ENCODE measurements at regions not wholly inside any gene's neighbourhood (a gene's known extent, or its start where the extent isn't known, plus 50 kb on each side); places are given as distances from the start of the nearest gene placed in this dataset.

GRCh38 chr3:177329854-177330253, 132.6 kb upstream of the TBL1XR1 start:
- DNase-seq (ENCODE audit: low read depth, low spot score) (no peak), FAIRE-seq (no peak)
- Histone ChIP-seq H3K4me3 (replicated peaks in 1 of 3; ENCODE audit: insufficient read depth in 1 of 3, low read depth in 1 of 3, low read length in 3 of 3) (no peak overlapping the region), H3K4me1 (ENCODE audit: control insufficient read depth, extremely low read depth, insufficient read depth, low read length) (no peaks in the 10 kb centered on the region), H3K9me3 (replicated peaks; ENCODE audit: control insufficient read depth, insufficient read depth, low read length) (no peaks in the 10 kb centered on the region), H2AFZ (ENCODE audit: low read depth, low read length) (no peak overlapping the region), H3K36me3 (ENCODE audit: control insufficient read depth in 2 of 2, extremely low read depth in 1 of 2, insufficient read depth in 2 of 2, low read length in 2 of 2) (no peaks in the 10 kb centered on the region), H3K9ac (replicated peaks; ENCODE audit: extremely low read depth, insufficient read depth, low read length) (no peak overlapping the region), H3K4me2 (ENCODE audit: insufficient read depth, low read length) (no peak overlapping the region), H3K27ac (ENCODE audit: insufficient read depth, low read depth, low read length) (no peak overlapping the region), H3K27me3 (ENCODE audit: control insufficient read depth in 2 of 2, insufficient read depth in 2 of 2, low read length in 2 of 2) (no peaks in the 10 kb centered on the region), H4K20me1 (replicated peaks; ENCODE audit: control insufficient read depth, extremely low read depth, insufficient read depth, low read length) (no peaks in the 10 kb centered on the region), H3K9me1 (replicated peaks; ENCODE audit: control insufficient read depth, extremely low read depth, insufficient read depth, low read length) (no peaks in the 10 kb centered on the region), H3K79me2 (ENCODE audit: control insufficient read depth, insufficient read depth, low read length) (no peaks in the 10 kb centered on the region)
- BruUV-seq (replicated peaks): no TSS peak
- POLR2A ChIA-PET: no interaction called here
- CTCF ChIA-PET: no interaction called here
- TF ChIP-seq FOS (IDR thresholded peaks at IDR 0.05; ENCODE audit: borderline replicate concordance, insufficient read depth, low read length) (no peak), CTCF (IDR thresholded peaks at IDR 0.05; ENCODE audit: extremely low read depth in 1 of 2, insufficient read depth in 1 of 2, low read depth in 1 of 2, low read length in 2 of 2) (no peak), MYC (IDR thresholded peaks at IDR 0.05; ENCODE audit: low read depth, low read length) (no peak), JUN (IDR thresholded peaks at IDR 0.05; ENCODE audit: borderline replicate concordance, insufficient read depth, insufficient read length, low read depth) (no peak), POLR2A (IDR thresholded peaks at IDR 0.05; ENCODE audit: low read depth, low read length) (no peak), EZH2 (IDR thresholded peaks at IDR 0.05; ENCODE audit: borderline replicate concordance, low read depth, low read length, severe bottlenecking) (no peak), POLR2AphosphoS5 (IDR thresholded peaks at IDR 0.05; ENCODE audit: insufficient read depth, low read depth, low read length) (no peak)
- intact Hi-C loops (cut with micrococcal nuclease): no loop called here
- dilution Hi-C loops (cut with MboI; ENCODE audit: extremely low pct_ligation_motif_present, low sequenced_read_pairs): no loop called here

GRCh38 chr3:177330779-177331178, 133.5 kb upstream of the TBL1XR1 start:
- Histone ChIP-seq H3K4me1 (ENCODE audit: control insufficient read depth, extremely low read depth, insufficient read depth, low read length) (no peaks in the 10 kb centered on the region), H3K4me3 (replicated peaks in 1 of 3; ENCODE audit: insufficient read depth in 1 of 3, low read depth in 1 of 3, low read length in 3 of 3) (no peak overlapping the region), H3K27ac (ENCODE audit: insufficient read depth, low read depth, low read length) (no peak overlapping the region), H3K9me3 (replicated peaks; ENCODE audit: control insufficient read depth, insufficient read depth, low read length) (no peaks in the 10 kb centered on the region), H3K27me3 (ENCODE audit: control insufficient read depth in 2 of 2, insufficient read depth in 2 of 2, low read length in 2 of 2) (no peaks in the 10 kb centered on the region), H3K79me2 (ENCODE audit: control insufficient read depth, insufficient read depth, low read length) (no peaks in the 10 kb centered on the region), H2AFZ (ENCODE audit: low read depth, low read length) (no peak overlapping the region), H3K36me3 (ENCODE audit: control insufficient read depth in 2 of 2, extremely low read depth in 1 of 2, insufficient read depth in 2 of 2, low read length in 2 of 2) (no peaks in the 10 kb centered on the region), H4K20me1 (replicated peaks; ENCODE audit: control insufficient read depth, extremely low read depth, insufficient read depth, low read length) (no peaks in the 10 kb centered on the region), H3K9ac (replicated peaks; ENCODE audit: extremely low read depth, insufficient read depth, low read length) (no peak overlapping the region), H3K4me2 (ENCODE audit: insufficient read depth, low read length) (no peak overlapping the region), H3K9me1 (replicated peaks; ENCODE audit: control insufficient read depth, extremely low read depth, insufficient read depth, low read length) (no peaks in the 10 kb centered on the region)
- ChIA-PET CTCF (no interaction called here), POLR2A (no interaction called here)
- no peak for FAIRE-seq
- no peak for TF ChIP-seq MYC (IDR thresholded peaks at IDR 0.05; ENCODE audit: low read depth, low read length)
- dilution Hi-C loops (cut with MboI; ENCODE audit: extremely low pct_ligation_motif_present, low sequenced_read_pairs) (no loop called here), intact Hi-C loops (cut with micrococcal nuclease) (no loop called here)
- no TSS peak for BruUV-seq (replicated peaks)
- no peak for DNase-seq (ENCODE audit: low read depth, low spot score)
